ENCODE measurements at regions not wholly inside any gene's neighbourhood (a gene's known extent, or its start where the extent isn't known, plus 50 kb on each side); places are given as distances from the start of the nearest gene placed in this dataset.

- Histone ChIP-seq H3K36me3 (ENCODE audit: insufficient read depth, low read length) (no peaks in the 10 kb centered on the region), H3K27ac (ENCODE audit: low read depth in 1 of 2, low read length in 2 of 2) (no peak overlapping the region), H3K27me3 (ENCODE audit: control insufficient read depth in 1 of 2, insufficient read depth in 2 of 2, low read length in 2 of 2) (peaks cover 0 to 2% of the 10 kb centered on the region in 2 experiments), H3K4me1 (ENCODE audit: insufficient read depth, low read length) (no peaks in the 10 kb centered on the region), H3K9me3 (ENCODE audit: control insufficient read depth in 1 of 2, insufficient read depth in 1 of 2, low read length in 2 of 2) (no peaks in the 10 kb centered on the region), H3K4me3 (ENCODE audit: low read length) (no peak overlapping the region)
- ChIA-PET POLR2A (no interaction called here), CTCF (no interaction called here)
- ATAC-seq (ENCODE audit: poor library complexity) (no peak), DNase-seq (no peak)
- intact Hi-C loops (cut with DNase I, micrococcal nuclease) = no loop called here
- H3K27me3 Mint-ChIP-seq = peaks cover 36% of the 10 kb centered on the region
- no peaks in the 10 kb centered on the region for H3K36me3 Mint-ChIP-seq (ENCODE audit: low read depth)
- no peak for TF ChIP-seq CTCF (IDR thresholded peaks at IDR 0.05)
- H3K4me1 Mint-ChIP-seq (ENCODE audit: low read depth) = no peaks in the 10 kb centered on the region
- H3K9me3 Mint-ChIP-seq = no peaks in the 10 kb centered on the region
- H3K27ac Mint-ChIP-seq = no peak overlapping the region
- H3K4me3 Mint-ChIP-seq = no peak overlapping the region
Measured at GRCh38 chr2:55761024-55761423, 67.4 kb upstream of the PNPT1 start.

GRCh38 chr2:55760125-55760524 is 66.5 kb upstream of the PNPT1 start:
- Mint-ChIP-seq H3K4me3 (no peak overlapping the region), H3K4me1 (ENCODE audit: low read depth) (no peaks in the 10 kb centered on the region), H3K27ac (no peak overlapping the region), H3K9me3 (no peaks in the 10 kb centered on the region), H3K27me3 (peaks cover 30% of the 10 kb centered on the region), H3K36me3 (ENCODE audit: low read depth) (no peaks in the 10 kb centered on the region)
- Histone ChIP-seq H3K27me3 (ENCODE audit: control insufficient read depth in 1 of 2, insufficient read depth in 2 of 2, low read length in 2 of 2) (peaks cover 0 to 2% of the 10 kb centered on the region in 2 experiments), H3K27ac (ENCODE audit: low read depth in 1 of 2, low read length in 2 of 2) (no peak overlapping the region), H3K36me3 (ENCODE audit: insufficient read depth, low read length) (no peaks in the 10 kb centered on the region), H3K9me3 (ENCODE audit: control insufficient read depth in 1 of 2, insufficient read depth in 1 of 2, low read length in 2 of 2) (no peaks in the 10 kb centered on the region), H3K4me3 (ENCODE audit: low read length) (no peak overlapping the region), H3K4me1 (ENCODE audit: insufficient read depth, low read length) (no peaks in the 10 kb centered on the region)
- TF ChIP-seq CTCF (IDR thresholded peaks at IDR 0.05) = no peak
- DNase-seq (no peak), ATAC-seq (ENCODE audit: poor library complexity) (no peak)
- CTCF ChIA-PET = no interaction called here
- intact Hi-C loops (cut with DNase I, micrococcal nuclease) = no loop called here
- POLR2A ChIA-PET = no interaction called here

GRCh38 chr2:55759271-55759921 is 65.8 kb upstream of the PNPT1 start:
- ATAC-seq (ENCODE audit: poor library complexity) = no peak
- H3K27me3 ChIP-seq (ENCODE audit: control insufficient read depth in 1 of 2, insufficient read depth in 2 of 2, low read length in 2 of 2) = peaks cover 0 to 2% of the 10 kb centered on the region in 2 experiments
- H3K36me3 Mint-ChIP-seq (ENCODE audit: low read depth) = no peaks in the 10 kb centered on the region
- intact Hi-C loops (cut with DNase I, micrococcal nuclease) = no loop called here
- H3K27ac Mint-ChIP-seq = no peak overlapping the region
- no peak for TF ChIP-seq CTCF (IDR thresholded peaks at IDR 0.05)
- ChIA-PET CTCF (no interaction called here), POLR2A (no interaction called here)
- no peak for DNase-seq
- no peak overlapping the region for H3K4me3 Mint-ChIP-seq
- no peaks in the 10 kb centered on the region for H3K4me1 ChIP-seq (ENCODE audit: insufficient read depth, low read length)
- peaks cover 30% of the 10 kb centered on the region for H3K27me3 Mint-ChIP-seq
- H3K36me3 ChIP-seq (ENCODE audit: insufficient read depth, low read length) = no peaks in the 10 kb centered on the region
- no peaks in the 10 kb centered on the region for H3K4me1 Mint-ChIP-seq (ENCODE audit: low read depth)
- no peak overlapping the region for H3K27ac ChIP-seq (ENCODE audit: low read depth in 1 of 2, low read length in 2 of 2)
- no peaks in the 10 kb centered on the region for H3K9me3 ChIP-seq (ENCODE audit: control insufficient read depth in 1 of 2, insufficient read depth in 1 of 2, low read length in 2 of 2)
- H3K9me3 Mint-ChIP-seq = no peaks in the 10 kb centered on the region
- no peak overlapping the region for H3K4me3 ChIP-seq (ENCODE audit: low read length)

All from CD4-positive, alpha-beta T cell (primary cell).